ENCODE measurements at regions not wholly inside any gene's neighbourhood (a gene's known extent, or its start where the extent isn't known, plus 50 kb on each side); places are given as distances from the start of the nearest gene placed in this dataset.

DNA sequence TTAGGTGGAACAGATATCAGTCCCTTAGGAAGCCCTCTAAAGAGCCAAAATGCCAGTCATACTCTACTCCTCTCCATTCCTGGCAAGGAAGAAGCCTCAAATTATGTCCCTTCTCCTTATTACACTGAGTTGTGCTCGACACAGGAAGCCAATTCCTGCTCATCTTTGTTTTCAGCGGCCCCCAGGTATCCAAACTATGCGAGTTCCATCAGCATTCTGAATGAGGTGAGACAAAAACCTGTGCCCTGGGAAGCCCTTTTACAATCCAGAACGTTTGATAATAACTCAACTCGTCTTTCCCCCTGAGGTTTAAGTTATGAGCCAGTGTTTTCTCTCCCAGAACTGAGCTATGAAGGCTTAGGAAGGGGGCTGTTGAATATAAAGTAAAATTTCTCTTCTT, 580.5 kb downstream of the NXPH1 start:
- Histone ChIP-seq H3K27ac (ENCODE audit: extremely low read depth, low read depth, low read length) (no peak overlapping the region), H3K9me3 (ENCODE audit: control insufficient read depth, insufficient read depth, low read depth, low read length) (no peaks in the 10 kb centered on the region), H3K4me1 (ENCODE audit: control insufficient read depth, insufficient read depth, low read length) (no peaks in the 10 kb centered on the region), H3K36me3 (ENCODE audit: control insufficient read depth in 2 of 2, insufficient read depth in 1 of 2, low read length in 2 of 2) (no peaks in the 10 kb centered on the region), H3K4me3 (ENCODE audit: low read depth, low read length) (no peak overlapping the region)
- no peak for TF ChIP-seq WT1 (tag by site-specific recombination; IDR thresholded peaks at IDR 0.05)
- TF ChIP-seq, protein P1, sequence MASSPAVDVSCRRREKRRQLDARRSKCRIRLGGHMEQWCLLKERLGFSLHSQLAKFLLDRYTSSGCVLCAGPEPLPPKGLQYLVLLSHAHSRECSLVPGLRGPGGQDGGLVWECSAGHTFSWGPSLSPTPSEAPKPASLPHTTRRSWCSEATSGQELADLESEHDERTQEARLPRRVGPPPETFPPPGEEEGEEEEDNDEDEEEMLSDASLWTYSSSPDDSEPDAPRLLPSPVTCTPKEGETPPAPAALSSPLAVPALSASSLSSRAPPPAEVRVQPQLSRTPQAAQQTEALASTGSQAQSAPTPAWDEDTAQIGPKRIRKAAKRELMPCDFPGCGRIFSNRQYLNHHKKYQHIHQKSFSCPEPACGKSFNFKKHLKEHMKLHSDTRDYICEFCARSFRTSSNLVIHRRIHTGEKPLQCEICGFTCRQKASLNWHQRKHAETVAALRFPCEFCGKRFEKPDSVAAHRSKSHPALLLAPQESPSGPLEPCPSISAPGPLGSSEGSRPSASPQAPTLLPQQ (tag by site-specific recombination; IDR thresholded peaks at IDR 0.05), result no peak
- TF ChIP-seq ZNF114 (tag by site-specific recombination; IDR thresholded peaks at IDR 0.05), result no peak
- TF ChIP-seq GLI4 (tag by site-specific recombination; IDR thresholded peaks at IDR 0.05), result no peak
- no peak for TF ChIP-seq GLIS2 (tag by site-specific recombination; IDR thresholded peaks at IDR 0.05)
- TF ChIP-seq YY1 (tag by site-specific recombination; IDR thresholded peaks at IDR 0.05), result no peak
- TF ChIP-seq ZNF830 (tag by site-specific recombination; IDR thresholded peaks at IDR 0.05; ENCODE audit: low read depth), result no peak
- no peak for TF ChIP-seq ZNF140 (tag by site-specific recombination; IDR thresholded peaks at IDR 0.05)
- no peak for TF ChIP-seq ZNF354C (tag by site-specific recombination; IDR thresholded peaks at IDR 0.05; ENCODE audit: borderline replicate concordance, low read depth)
- no peak for TF ChIP-seq ZNF629 (tag by site-specific recombination; IDR thresholded peaks at IDR 0.05)
- no peak for TF ChIP-seq ZNF621 (tag by site-specific recombination; IDR thresholded peaks at IDR 0.05)
- TF ChIP-seq ZNF311 (tag by site-specific recombination; IDR thresholded peaks at IDR 0.05; ENCODE audit: borderline replicate concordance), result no peak
- TF ChIP-seq GFI1B (tag by site-specific recombination; IDR thresholded peaks at IDR 0.05), result no peak
- no peak for TF ChIP-seq IKZF3 (tag by site-specific recombination; IDR thresholded peaks at IDR 0.05)
- TF ChIP-seq ZNF341 (tag by site-specific recombination; IDR thresholded peaks at IDR 0.05; ENCODE audit: low read depth), result no peak
- no peak for TF ChIP-seq MZF1 (tag by site-specific recombination; IDR thresholded peaks at IDR 0.05; ENCODE audit: borderline replicate concordance)
- no peak for TF ChIP-seq ZNF239 (tag by site-specific recombination; IDR thresholded peaks at IDR 0.05)
- no peak for TF ChIP-seq OSR2 (tag by site-specific recombination; IDR thresholded peaks at IDR 0.05)
- TF ChIP-seq KLF7 (tag by site-specific recombination; IDR thresholded peaks at IDR 0.05; ENCODE audit: borderline replicate concordance), result no peak
- TF ChIP-seq ZNF391 (tag by site-specific recombination; IDR thresholded peaks at IDR 0.05; ENCODE audit: borderline replicate concordance, low read depth), result no peak
- CTCF ChIA-PET, result no interaction called here
- POLR2A ChIA-PET, result no interaction called here

DNA sequence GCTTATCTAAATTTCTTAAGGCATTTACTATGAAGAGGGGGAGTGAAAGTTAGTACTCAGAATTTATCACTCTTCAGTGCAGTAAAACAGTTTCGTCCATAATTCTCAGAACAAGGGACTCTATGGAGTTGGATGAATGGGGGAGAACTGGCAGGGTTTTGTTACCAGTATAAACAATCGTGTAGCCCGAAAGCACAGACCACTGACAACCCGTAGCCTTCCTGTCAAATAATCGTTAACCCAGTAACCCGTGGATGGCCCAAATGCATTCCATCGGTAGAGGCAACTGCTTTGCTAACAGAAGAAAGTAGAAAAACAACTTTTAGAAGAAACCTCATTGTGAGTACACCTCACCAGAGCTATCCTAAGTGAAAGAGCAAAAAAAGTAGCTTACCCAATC, 583.9 kb downstream of the NXPH1 start:
- no peak overlapping the region for H3K4me3 ChIP-seq (ENCODE audit: low read depth, low read length)
- H3K9me3 ChIP-seq (ENCODE audit: control insufficient read depth, insufficient read depth, low read depth, low read length), result no peaks in the 10 kb centered on the region
- H3K27ac ChIP-seq (ENCODE audit: extremely low read depth, low read depth, low read length), result no peak overlapping the region
- H3K36me3 ChIP-seq (ENCODE audit: control insufficient read depth in 2 of 2, insufficient read depth in 1 of 2, low read length in 2 of 2), result no peaks in the 10 kb centered on the region
- CTCF ChIA-PET, result no interaction called here
- POLR2A ChIA-PET, result no interaction called here
- no peaks in the 10 kb centered on the region for H3K4me1 ChIP-seq (ENCODE audit: control insufficient read depth, insufficient read depth, low read length)
- TF ChIP-seq, protein P2, sequence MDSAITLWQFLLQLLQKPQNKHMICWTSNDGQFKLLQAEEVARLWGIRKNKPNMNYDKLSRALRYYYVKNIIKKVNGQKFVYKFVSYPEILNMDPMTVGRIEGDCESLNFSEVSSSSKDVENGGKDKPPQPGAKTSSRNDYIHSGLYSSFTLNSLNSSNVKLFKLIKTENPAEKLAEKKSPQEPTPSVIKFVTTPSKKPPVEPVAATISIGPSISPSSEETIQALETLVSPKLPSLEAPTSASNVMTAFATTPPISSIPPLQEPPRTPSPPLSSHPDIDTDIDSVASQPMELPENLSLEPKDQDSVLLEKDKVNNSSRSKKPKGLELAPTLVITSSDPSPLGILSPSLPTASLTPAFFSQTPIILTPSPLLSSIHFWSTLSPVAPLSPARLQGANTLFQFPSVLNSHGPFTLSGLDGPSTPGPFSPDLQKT (IDR thresholded peaks at IDR 0.05; ENCODE audit: borderline replicate concordance, low read depth, low read length), result no peak
- TF ChIP-seq, protein P3, sequence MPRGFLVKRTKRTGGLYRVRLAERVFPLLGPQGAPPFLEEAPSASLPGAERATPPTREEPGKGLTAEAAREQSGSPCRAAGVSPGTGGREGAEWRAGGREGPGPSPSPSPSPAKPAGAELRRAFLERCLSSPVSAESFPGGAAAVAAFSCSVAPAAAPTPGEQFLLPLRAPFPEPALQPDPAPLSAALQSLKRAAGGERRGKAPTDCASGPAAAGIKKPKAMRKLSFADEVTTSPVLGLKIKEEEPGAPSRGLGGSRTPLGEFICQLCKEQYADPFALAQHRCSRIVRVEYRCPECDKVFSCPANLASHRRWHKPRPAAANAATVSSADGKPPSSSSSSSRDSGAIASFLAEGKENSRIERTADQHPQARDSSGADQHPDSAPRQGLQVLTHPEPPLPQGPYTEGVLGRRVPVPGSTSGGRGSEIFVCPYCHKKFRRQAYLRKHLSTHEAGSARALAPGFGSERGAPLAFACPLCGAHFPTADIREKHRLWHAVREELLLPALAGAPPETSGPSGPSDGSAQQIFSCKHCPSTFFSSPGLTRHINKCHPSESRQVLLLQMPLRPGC (tag by site-specific recombination; IDR thresholded peaks at IDR 0.05), result no peak
- TF ChIP-seq, protein P4, sequence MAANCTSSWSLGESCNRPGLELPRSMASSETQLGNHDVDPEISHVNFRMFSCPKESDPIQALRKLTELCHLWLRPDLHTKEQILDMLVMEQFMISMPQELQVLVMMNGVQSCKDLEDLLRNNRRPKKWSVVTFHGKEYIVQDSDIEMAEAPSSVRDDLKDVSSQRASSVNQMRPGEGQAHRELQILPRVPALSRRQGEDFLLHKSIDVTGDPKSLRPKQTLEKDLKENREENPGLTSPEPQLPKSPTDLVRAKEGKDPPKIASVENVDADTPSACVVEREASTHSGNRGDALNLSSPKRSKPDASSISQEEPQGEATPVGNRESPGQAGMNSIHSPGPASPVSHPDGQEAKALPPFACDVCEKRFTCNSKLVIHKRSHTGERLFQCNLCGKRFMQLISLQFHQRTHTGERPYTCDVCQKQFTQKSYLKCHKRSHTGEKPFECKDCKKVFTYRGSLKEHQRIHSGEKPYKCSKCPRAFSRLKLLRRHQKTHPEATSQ (tag by site-specific recombination; IDR thresholded peaks at IDR 0.05), result no peak
- TF ChIP-seq, protein P5, sequence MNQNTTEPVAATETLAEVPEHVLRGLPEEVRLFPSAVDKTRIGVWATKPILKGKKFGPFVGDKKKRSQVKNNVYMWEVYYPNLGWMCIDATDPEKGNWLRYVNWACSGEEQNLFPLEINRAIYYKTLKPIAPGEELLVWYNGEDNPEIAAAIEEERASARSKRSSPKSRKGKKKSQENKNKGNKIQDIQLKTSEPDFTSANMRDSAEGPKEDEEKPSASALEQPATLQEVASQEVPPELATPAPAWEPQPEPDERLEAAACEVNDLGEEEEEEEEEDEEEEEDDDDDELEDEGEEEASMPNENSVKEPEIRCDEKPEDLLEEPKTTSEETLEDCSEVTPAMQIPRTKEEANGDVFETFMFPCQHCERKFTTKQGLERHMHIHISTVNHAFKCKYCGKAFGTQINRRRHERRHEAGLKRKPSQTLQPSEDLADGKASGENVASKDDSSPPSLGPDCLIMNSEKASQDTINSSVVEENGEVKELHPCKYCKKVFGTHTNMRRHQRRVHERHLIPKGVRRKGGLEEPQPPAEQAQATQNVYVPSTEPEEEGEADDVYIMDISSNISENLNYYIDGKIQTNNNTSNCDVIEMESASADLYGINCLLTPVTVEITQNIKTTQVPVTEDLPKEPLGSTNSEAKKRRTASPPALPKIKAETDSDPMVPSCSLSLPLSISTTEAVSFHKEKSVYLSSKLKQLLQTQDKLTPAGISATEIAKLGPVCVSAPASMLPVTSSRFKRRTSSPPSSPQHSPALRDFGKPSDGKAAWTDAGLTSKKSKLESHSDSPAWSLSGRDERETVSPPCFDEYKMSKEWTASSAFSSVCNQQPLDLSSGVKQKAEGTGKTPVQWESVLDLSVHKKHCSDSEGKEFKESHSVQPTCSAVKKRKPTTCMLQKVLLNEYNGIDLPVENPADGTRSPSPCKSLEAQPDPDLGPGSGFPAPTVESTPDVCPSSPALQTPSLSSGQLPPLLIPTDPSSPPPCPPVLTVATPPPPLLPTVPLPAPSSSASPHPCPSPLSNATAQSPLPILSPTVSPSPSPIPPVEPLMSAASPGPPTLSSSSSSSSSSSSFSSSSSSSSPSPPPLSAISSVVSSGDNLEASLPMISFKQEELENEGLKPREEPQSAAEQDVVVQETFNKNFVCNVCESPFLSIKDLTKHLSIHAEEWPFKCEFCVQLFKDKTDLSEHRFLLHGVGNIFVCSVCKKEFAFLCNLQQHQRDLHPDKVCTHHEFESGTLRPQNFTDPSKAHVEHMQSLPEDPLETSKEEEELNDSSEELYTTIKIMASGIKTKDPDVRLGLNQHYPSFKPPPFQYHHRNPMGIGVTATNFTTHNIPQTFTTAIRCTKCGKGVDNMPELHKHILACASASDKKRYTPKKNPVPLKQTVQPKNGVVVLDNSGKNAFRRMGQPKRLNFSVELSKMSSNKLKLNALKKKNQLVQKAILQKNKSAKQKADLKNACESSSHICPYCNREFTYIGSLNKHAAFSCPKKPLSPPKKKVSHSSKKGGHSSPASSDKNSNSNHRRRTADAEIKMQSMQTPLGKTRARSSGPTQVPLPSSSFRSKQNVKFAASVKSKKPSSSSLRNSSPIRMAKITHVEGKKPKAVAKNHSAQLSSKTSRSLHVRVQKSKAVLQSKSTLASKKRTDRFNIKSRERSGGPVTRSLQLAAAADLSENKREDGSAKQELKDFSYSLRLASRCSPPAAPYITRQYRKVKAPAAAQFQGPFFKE (tag by site-specific recombination; IDR thresholded peaks at IDR 0.05; ENCODE audit: borderline replicate concordance), result no peak
- TF ChIP-seq ZNF214 (tag by site-specific recombination; IDR thresholded peaks at IDR 0.05; ENCODE audit: borderline replicate concordance), result no peak

Measured in HEK293 (cell line).